GM21576 (cell line): ENCODE measurements at regions not wholly inside any gene's neighbourhood (a gene's known extent, or its start where the extent isn't known, plus 50 kb on each side); places are given as distances from the start of the nearest gene placed in this dataset.
"Not testable (repeated sequence)": the region's sequence is repeated elsewhere in the genome, so short reads cannot be mapped to it uniquely, and the experiment has no call there.

Experiments used
- ATAC-seq: cut with Tn5 transposase; IDR thresholded peaks from one replicate; pipeline ENCODE4 v1.9.1; 2021; ENCODE audit warnings: mild to moderate bottlenecking, moderate library complexity; ENCODE audit not compliant: unreplicated experiment

GRCh38 chr10:85420501-85421191, 945.9 kb downstream of the GRID1 start:
- no peak for ATAC-seq

- ATAC-seq, result no peak
These were observed 945.2 kb downstream of the GRID1 start for GRCh38 chr10:85421421-85421820.

GRCh38 chr10:85429126-85429525, 937.5 kb downstream of the GRID1 start:
- no peak for ATAC-seq

DNA sequence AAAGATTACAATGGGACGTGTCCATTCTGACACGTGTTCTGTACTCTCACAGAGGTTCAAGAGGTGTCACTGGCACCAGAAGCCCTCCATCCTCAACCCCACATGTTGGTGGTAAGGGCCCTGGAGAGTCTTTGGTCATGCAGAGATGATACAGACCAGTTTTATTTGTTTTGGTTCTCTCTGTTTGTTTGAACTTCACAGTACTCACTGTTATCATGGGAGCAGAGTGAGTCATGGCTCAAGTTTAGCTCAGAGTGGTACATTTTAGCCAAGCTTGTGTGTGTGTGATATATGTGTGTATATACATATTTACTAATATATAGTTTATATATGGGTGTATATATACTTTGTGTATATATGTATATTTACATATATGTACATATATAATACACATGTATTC, 935.6 kb downstream of the GRID1 start:
- no peak for ATAC-seq

DNA sequence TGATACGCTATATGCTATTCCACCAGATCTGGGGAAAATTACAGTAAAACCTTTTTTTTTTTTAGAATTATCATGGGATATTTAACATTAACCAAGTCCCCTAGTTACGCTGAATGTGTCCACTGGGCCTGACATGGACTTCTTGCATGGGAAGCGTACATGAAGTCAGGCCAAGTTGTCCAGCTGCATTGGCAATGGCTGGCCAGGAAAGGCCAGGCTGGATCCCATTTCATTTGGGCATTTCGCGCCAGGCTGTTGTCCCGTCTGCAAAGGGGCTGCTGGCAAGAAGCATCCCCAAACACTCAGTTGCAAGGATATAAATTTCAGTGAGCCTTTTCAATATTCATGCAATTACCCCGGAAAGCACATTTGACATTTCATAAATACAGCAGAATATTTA, 933.3 kb downstream of the GRID1 start:
- no peak for ATAC-seq

DNA sequence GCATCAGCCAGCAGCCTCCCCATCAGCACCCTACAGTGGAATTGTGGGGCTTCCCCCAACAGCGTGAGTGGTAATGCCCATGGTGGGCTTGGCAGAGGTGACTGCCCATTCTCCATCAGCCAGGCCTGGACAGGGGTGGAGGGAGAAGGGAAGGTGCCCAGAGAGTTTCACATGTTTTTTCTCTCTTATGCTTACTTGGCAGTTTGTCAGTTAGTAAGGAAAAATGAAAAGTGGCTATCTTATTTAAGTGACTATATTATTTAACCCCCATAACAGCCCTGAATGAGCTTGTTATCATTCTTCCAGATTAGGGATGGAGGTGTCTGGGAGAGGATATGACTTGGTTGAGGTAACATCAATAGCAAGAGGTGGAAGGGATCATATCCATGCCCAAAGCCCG, 921.7 kb downstream of the GRID1 start:
- no peak for ATAC-seq

- ATAC-seq, result no peak
These were observed 920.9 kb downstream of the GRID1 start for GRCh38 chr10:85445702-85446101.

- no peak for ATAC-seq
These were observed 919.8 kb downstream of the GRID1 start for GRCh38 chr10:85446827-85447226.

GRCh38 chr10:85447690-85448089, 918.9 kb downstream of the GRID1 start:
- ATAC-seq, result no peak

DNA sequence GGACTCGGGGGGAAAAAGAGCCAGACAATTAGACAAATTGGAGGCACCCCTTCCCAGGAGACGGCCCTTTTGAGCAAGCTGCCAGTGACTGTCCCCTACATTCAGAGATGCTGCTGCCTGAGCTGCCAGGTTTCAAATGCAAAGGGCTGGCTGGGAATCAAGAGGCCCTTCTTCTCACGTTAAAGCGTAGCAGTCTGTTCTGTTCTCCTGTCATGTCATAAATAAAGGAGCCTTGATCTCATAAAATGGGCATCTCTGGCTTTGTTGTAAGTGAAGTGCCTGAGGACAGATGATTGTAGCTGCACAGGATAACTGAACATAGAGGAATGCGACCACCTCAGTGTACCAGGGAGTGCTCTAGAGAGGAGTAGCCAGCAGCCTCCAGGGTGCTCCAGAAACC, 917.9 kb downstream of the GRID1 start:
- no peak for ATAC-seq

DNA sequence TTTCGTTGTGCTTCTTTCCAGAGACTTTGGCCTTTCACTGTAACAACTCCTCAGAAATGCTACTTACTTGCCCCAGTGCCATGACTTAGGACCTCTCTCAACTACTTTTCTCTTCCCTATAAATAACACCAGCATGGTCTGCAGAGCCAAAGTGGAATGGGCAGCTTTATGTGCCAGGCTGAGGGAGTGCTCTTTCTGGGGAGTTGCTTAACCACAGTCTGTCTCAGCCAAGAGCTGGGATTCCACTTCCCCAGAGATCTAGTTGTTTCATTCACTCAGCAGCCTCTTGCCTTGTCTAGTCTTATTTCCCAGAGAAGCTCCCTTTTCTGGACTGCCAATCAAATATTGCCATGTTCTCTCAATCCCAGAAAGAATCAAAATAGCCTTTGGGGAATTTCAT, 912.2 kb downstream of the GRID1 start:
- ATAC-seq, result no peak

GRCh38 chr10:85457191-85457590, 909.4 kb downstream of the GRID1 start:
- ATAC-seq, result no peak

DNA sequence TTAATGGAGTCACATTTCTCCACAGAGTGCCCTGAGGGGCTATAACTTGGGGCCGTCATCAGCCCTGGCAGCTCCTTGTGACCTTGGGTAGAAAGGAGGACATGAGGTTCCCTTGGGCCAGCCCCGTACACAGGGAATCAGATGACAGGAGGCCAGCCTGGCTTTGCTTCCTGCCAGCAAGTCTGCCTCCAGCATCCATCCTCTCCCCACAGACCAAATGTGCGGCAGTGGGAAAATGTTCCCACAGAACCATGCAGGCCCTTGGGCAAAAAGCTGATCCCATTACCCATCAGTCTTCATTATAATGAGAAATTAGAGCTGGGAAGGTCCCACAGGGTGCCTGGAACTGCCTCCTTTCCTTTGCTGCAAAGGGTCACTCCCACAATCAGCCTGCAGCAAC, 908.3 kb downstream of the GRID1 start:
- no peak for ATAC-seq

DNA sequence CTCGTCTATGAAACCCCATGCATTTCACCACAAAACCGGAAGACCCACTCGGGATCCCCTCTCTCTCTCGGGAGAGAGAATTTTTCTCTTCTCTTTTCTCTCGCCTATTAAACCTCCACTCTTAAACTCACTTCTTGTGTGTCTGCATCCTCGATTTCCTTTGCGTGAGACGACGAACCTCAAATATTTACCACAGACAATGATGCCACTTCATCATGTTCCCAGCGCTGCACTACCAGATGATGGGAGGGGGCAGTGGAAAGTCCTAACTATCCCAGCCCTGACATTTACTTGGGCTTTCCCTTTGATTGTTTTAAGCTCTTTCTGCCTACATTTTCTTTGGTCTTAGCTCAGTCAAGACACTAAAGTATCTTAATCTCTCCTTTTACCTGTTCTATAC, 906.7 kb downstream of the GRID1 start:
- no peak for ATAC-seq

- ATAC-seq, result no peak
These were observed 902.3 kb downstream of the GRID1 start for GRCh38 chr10:85464336-85464735.

DNA sequence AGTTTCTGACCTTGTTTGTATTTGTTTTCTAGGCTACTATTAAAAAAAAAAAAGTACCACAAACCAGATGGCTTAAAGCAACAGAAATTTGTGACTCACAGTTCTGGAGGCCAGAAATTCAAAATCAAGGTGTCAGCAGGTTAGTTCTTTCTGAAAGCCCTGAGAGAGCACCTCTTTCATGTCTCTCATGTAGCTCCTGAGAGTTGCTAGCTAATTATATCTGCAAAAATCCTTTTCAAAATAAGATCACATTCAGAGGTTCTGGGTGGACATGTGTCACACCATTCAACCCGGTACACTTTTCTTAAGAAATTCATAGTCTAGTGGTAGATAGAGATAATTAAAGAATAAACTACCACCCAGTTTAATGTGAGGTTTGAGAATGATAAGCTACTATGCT, 888.6 kb downstream of the GRID1 start:
- no peak for ATAC-seq

DNA sequence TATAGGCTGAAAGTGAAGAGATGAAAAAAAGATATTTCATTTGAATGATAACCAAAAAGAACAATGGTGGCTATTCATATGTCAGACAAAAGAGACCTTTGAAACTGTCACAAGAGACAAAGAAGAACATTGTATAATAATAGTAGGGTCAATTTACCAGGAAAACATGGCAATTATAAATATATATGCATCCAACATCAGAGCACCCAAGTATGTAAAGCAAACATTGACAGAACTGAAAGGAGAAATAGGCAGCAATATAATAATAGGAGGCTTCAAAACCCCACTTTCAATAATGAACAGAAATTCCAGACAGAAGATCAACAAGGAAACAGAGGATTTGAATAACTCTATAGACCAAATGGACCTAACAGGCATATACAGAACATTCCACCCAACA, 876.2 kb downstream of the GRID1 start:
- ATAC-seq, result no peak

DNA sequence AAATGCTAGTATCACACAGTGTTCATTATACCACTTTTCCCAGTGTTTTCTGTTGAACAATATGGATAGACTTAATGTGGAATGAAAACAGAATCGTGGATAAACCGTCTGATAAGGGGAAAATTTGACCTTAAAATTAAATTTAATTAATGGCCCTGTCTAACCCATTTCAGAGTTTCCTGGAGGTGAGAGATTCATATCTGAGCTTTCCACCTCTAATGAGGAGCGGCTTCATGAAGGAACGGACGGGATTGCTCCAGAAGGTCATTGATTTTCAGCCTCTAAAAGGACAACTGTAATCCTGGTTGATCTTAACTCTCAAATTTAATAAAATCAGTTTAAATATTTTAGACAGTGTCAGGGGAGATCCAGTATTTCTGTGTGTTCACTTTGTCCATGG, 874.9 kb downstream of the GRID1 start:
- ATAC-seq, result no peak

GRCh38 chr10:85492684-85493083, 873.9 kb downstream of the GRID1 start:
- no peak for ATAC-seq

DNA sequence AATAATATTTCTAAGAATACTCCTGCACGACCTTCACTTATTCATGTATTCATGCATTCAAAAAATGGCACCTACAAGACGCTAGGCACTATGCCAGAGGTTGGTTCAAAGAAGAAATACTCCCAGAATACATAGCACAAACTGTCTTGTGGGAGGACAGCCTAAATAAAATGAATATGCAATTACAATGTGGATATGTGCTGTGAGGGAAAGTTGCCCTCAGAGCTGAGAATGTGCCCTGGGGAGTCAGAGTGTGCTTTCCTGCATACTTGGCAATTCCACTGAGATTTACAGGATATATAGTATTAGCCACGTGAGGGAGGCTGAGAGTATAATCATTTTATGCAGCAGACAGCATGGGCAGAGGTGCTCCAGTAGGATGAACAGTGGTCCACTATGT, 872.9 kb downstream of the GRID1 start:
- no peak for ATAC-seq

GRCh38 chr10:85504641-85505040, 862.0 kb downstream of the GRID1 start:
- ATAC-seq, result not testable (repeated sequence)

DNA sequence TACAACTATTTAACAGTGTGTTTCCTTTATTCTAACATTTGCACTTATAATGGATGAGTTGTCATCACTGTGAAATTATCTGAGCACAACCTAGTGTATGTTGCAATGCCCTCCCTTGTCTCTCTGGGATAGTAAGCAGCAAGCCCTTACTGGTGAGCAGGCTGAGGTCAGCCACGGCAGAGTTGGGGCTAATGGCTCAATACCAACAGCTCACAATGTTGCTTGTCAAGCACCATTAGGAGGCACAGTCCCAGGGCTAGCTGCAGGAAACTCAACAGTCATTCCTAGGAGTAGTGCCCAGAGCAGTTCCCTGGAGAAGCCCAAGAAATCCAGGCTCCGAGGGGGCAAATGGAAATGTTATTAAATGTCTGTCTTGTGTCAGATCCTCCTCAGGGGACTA, 858.4 kb downstream of the GRID1 start:
- ATAC-seq, result no peak

DNA sequence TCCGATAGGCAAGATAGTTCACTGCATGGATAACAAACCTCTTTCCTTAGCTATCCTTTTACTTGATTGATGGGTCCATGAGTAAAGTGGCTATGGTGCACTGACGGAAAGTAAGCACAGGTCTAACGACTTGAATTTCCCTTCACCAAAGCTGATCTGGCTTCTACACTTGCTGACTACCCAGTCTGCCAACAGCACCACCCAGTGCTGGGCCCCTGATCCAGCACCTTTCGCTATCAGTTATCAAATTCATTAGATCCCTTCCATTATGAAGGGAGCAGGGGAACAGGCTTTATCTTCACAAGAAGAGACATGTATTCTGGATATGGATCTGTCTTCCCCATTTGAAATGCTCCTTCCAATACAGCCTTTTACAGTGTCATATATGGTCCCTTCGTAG, 855.9 kb downstream of the GRID1 start:
- ATAC-seq, result no peak
